ENCODE measurements at regions not wholly inside any gene's neighbourhood (a gene's known extent, or its start where the extent isn't known, plus 50 kb on each side); places are given as distances from the start of the nearest gene placed in this dataset.
"Not testable (repeated sequence)": the region's sequence is repeated elsewhere in the genome, so short reads cannot be mapped to it uniquely, and the experiment has no call there.

- no peak for DNase-seq (ENCODE audit: extremely low read depth, low read depth)
These were observed 718.1 kb downstream of the SMARCA1 start for GRCh38 chrX:128805236-128805635.

- DNase-seq (ENCODE audit: extremely low read depth, low read depth): no peak
These were observed 718.5 kb downstream of the SMARCA1 start for GRCh38 chrX:128804828-128805227.

- peak; percentile 40 for DNase-seq (ENCODE audit: extremely low read depth, low read depth)
These were observed 723.2 kb downstream of the SMARCA1 start for GRCh38 chrX:128800138-128800537.

- DNase-seq (ENCODE audit: extremely low read depth, low read depth): not testable (repeated sequence)
These were observed 730.9 kb upstream of the ACTRT1 start for GRCh38 chrX:128783139-128783538.

- peak; percentile 64 for DNase-seq (ENCODE audit: extremely low read depth, low read depth)
These were observed 729.3 kb upstream of the ACTRT1 start for GRCh38 chrX:128781506-128781905.

- DNase-seq (ENCODE audit: extremely low read depth, low read depth): no peak
These were observed 728.7 kb upstream of the ACTRT1 start for GRCh38 chrX:128780934-128781333.

GRCh38 chrX:128769495-128769894 is 717.3 kb upstream of the ACTRT1 start:
- DNase-seq (ENCODE audit: extremely low read depth, low read depth): no peak

GRCh38 chrX:128759745-128760144 is 707.5 kb upstream of the ACTRT1 start:
- peak; percentile 93 for DNase-seq (ENCODE audit: extremely low read depth, low read depth)

- no peak for DNase-seq (ENCODE audit: extremely low read depth, low read depth)
These were observed 707.0 kb upstream of the ACTRT1 start for GRCh38 chrX:128759177-128759576.

GRCh38 chrX:128754130-128754529 is 701.9 kb upstream of the ACTRT1 start:
- no peak for DNase-seq (ENCODE audit: extremely low read depth, low read depth)

- DNase-seq (ENCODE audit: extremely low read depth, low read depth): no peak
These were observed 687.3 kb upstream of the ACTRT1 start for GRCh38 chrX:128739539-128739938.

- DNase-seq (ENCODE audit: extremely low read depth, low read depth): no peak
These were observed 676.7 kb upstream of the ACTRT1 start for GRCh38 chrX:128728943-128729342.

- no peak for DNase-seq (ENCODE audit: extremely low read depth, low read depth)
These were observed 665.7 kb upstream of the ACTRT1 start for GRCh38 chrX:128717635-128718578.

- DNase-seq (ENCODE audit: extremely low read depth, low read depth): no peak
These were observed 662.2 kb upstream of the ACTRT1 start for GRCh38 chrX:128714425-128714824.

- DNase-seq (ENCODE audit: extremely low read depth, low read depth): no peak
These were observed 647.6 kb upstream of the ACTRT1 start for GRCh38 chrX:128699716-128700285.

GRCh38 chrX:128698573-128699181 is 646.5 kb upstream of the ACTRT1 start:
- no peak for DNase-seq (ENCODE audit: extremely low read depth, low read depth)

GRCh38 chrX:128691872-128692271 is 639.7 kb upstream of the ACTRT1 start:
- no peak for DNase-seq (ENCODE audit: extremely low read depth, low read depth)

- DNase-seq (ENCODE audit: extremely low read depth, low read depth): no peak
These were observed 633.2 kb upstream of the ACTRT1 start for GRCh38 chrX:128685387-128685786.

- DNase-seq (ENCODE audit: extremely low read depth, low read depth): no peak
These were observed 624.4 kb upstream of the ACTRT1 start for GRCh38 chrX:128676651-128677050.

GRCh38 chrX:128674326-128675086 is 622.3 kb upstream of the ACTRT1 start:
- DNase-seq (ENCODE audit: extremely low read depth, low read depth): not testable (repeated sequence)

- no peak for DNase-seq (ENCODE audit: extremely low read depth, low read depth)
These were observed 612.0 kb upstream of the ACTRT1 start for GRCh38 chrX:128664211-128664610.

All from NCI-H460 (cell line).